ENCODE measurements at regions not wholly inside any gene's neighbourhood (a gene's known extent, or its start where the extent isn't known, plus 50 kb on each side); places are given as distances from the start of the nearest gene placed in this dataset.
A peak's percentile ranks its signal among the peaks of the same experiment; 100 is the strongest.

DNA sequence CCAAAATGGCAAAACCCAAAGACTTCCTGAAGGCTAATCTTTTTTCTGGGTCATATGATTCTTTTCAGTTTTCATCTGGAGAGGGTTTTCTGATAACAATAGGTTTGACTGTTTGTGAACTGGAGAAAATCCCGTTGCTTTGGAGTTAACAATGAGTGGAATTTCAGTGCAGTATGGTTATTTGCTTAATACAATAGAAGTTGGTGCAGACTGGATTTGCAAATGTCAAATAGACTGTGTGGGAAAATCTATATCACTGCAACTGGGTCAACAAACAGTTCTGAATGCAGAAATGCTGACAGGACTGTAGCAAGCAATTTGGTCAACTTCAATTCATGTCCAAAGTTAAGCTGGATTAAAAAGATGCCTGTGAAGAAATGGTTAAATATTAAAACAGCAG is 267.5 kb upstream of the ARGLU1 start:
- Histone ChIP-seq H3K4me3 (ENCODE audit: low read length) (no peak overlapping the region), H3K9me3 (ENCODE audit: control insufficient read depth, low read length) (peaks cover 9% of the 10 kb centered on the region), H3K9ac (ENCODE audit: extremely low read depth, low read length, poor library complexity, severe bottlenecking) (no peak overlapping the region), H3K4me1 (ENCODE audit: control insufficient read depth, insufficient read depth, low read length) (peaks cover 7% of the 10 kb centered on the region), H3K27me3 (ENCODE audit: control insufficient read depth, insufficient read depth, low read length, poor library complexity, severe bottlenecking) (no peaks in the 10 kb centered on the region), H3K27ac (ENCODE audit: low read depth, low read length) (peak overlapping the region; percentile 51), H3K36me3 (ENCODE audit: control insufficient read depth, insufficient read depth, low read length) (no peaks in the 10 kb centered on the region)
- H3K36me3 Mint-ChIP-seq (ENCODE audit: low read depth) = no peaks in the 10 kb centered on the region
- H3K4me3 Mint-ChIP-seq = no peak overlapping the region
- TF ChIP-seq, protein P1, sequence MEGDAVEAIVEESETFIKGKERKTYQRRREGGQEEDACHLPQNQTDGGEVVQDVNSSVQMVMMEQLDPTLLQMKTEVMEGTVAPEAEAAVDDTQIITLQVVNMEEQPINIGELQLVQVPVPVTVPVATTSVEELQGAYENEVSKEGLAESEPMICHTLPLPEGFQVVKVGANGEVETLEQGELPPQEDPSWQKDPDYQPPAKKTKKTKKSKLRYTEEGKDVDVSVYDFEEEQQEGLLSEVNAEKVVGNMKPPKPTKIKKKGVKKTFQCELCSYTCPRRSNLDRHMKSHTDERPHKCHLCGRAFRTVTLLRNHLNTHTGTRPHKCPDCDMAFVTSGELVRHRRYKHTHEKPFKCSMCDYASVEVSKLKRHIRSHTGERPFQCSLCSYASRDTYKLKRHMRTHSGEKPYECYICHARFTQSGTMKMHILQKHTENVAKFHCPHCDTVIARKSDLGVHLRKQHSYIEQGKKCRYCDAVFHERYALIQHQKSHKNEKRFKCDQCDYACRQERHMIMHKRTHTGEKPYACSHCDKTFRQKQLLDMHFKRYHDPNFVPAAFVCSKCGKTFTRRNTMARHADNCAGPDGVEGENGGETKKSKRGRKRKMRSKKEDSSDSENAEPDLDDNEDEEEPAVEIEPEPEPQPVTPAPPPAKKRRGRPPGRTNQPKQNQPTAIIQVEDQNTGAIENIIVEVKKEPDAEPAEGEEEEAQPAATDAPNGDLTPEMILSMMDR (conservative IDR thresholded peaks at IDR 0.05) = no peak
- 56 to 83% methylated on average over 1 of the region's 1 CpG for WGBS, 2 experiments (ENCODE audit: insufficient coverage in 1 of 2, insufficient read length in 1 of 2)
- no peak for DNase-seq
- H3K27ac Mint-ChIP-seq = no peak overlapping the region
- H3K27me3 Mint-ChIP-seq (ENCODE audit: insufficient read depth) = no peaks in the 10 kb centered on the region
- H3K4me1 Mint-ChIP-seq = peaks cover 5% of the 10 kb centered on the region
- peaks cover 15% of the 10 kb centered on the region for H3K9me3 Mint-ChIP-seq

DNA sequence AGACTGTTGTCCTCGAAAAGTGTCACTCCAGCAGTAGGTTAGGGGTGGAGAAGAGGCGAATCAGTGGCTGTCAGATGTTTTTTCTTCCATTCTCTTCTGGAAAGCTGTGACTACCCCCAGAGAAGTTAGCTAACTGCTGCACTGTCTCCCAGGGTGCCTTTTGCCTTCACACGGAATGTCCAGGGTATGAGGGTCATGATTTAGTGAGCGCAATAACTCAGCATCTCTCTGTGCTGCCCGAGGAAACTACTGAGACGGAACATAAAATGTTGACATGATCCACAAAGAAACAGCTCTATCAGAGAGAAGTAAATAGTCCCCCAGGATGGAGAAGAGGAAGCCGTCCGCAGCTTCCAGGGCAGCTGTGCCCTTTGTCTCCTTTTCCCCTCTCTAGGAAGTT is 254.0 kb upstream of the ARGLU1 start:
- no peaks in the 10 kb centered on the region for H3K27me3 ChIP-seq (ENCODE audit: control insufficient read depth, insufficient read depth, low read length, poor library complexity, severe bottlenecking)
- no peaks in the 10 kb centered on the region for H3K9me3 ChIP-seq (ENCODE audit: control insufficient read depth, low read length)
- H3K4me1 ChIP-seq (ENCODE audit: control insufficient read depth, insufficient read depth, low read length) = no peaks in the 10 kb centered on the region
- no peak overlapping the region for H3K4me3 ChIP-seq (ENCODE audit: low read length)
- H3K36me3 Mint-ChIP-seq (ENCODE audit: low read depth) = no peaks in the 10 kb centered on the region
- DNase-seq = no peak
- H3K9me3 Mint-ChIP-seq = no peaks in the 10 kb centered on the region
- no peak overlapping the region for H3K9ac ChIP-seq (ENCODE audit: extremely low read depth, low read length, poor library complexity, severe bottlenecking)
- 88 to 92% methylated on average over 4 to 8 of the region's 8 CpGs for WGBS, 2 experiments (ENCODE audit: insufficient coverage in 1 of 2, insufficient read length in 1 of 2)
- peaks cover 5% of the 10 kb centered on the region for H3K27me3 Mint-ChIP-seq (ENCODE audit: insufficient read depth)
- TF ChIP-seq, protein P1 (conservative IDR thresholded peaks at IDR 0.05) = no peak
- H3K27ac ChIP-seq (ENCODE audit: low read depth, low read length) = no peak overlapping the region
- no peak overlapping the region for H3K4me3 Mint-ChIP-seq
- peaks cover 14% of the 10 kb centered on the region for H3K4me1 Mint-ChIP-seq
- no peaks in the 10 kb centered on the region for H3K36me3 ChIP-seq (ENCODE audit: control insufficient read depth, insufficient read depth, low read length)
- no peak overlapping the region for H3K27ac Mint-ChIP-seq

DNA sequence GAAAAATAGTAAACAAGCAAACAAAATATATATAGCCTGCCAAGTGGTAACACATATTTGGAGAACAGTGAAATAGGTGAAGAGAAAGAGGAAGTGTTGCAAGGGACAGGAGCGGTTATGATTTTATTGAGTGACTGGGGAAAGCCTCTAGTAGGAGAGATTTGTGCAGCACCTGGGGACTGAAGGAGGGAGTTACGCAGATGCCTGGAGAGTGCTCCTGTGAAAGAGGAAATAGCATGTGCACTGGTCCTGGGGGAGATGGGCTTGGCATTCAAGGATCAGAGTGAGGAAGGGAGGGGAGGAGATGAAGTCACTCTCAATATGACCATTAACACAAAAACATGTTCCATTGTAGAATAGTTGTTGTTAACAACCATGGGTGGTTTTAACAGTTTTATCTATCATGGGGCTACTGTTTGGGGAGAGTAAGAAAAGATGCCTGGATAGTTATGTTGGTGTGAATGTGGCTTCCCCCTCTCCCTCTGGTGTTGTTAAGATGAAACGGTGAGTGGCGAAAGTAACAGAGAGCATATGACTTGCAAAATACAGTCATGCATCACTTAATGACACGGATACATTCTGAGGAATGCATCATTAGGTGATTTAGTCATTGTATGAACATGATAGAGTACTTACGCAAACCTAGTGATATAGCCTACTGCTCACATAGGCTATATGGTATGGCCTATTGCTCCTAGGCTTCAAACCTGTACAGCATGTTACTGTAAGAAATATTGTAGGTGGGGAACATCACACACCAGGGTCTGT is 251.7 kb upstream of the ARGLU1 start:
- Mint-ChIP-seq H3K36me3 (ENCODE audit: low read depth) (no peaks in the 10 kb centered on the region), H3K4me3 (no peak overlapping the region), H3K4me1 (peaks cover 26% of the 10 kb centered on the region), H3K27me3 (ENCODE audit: insufficient read depth) (peaks cover 5% of the 10 kb centered on the region), H3K9me3 (no peaks in the 10 kb centered on the region), H3K27ac (no peak overlapping the region)
- peaks cover 3% of the 10 kb centered on the region for H3K4me1 ChIP-seq (ENCODE audit: control insufficient read depth, insufficient read depth, low read length)
- 86 to 96% methylated on average over 3 to 6 of the region's 6 CpGs for WGBS, 2 experiments (ENCODE audit: insufficient coverage in 1 of 2, insufficient read length in 1 of 2)
- H3K36me3 ChIP-seq (ENCODE audit: control insufficient read depth, insufficient read depth, low read length) = no peaks in the 10 kb centered on the region
- H3K27ac ChIP-seq (ENCODE audit: low read depth, low read length) = no peak overlapping the region
- no peak overlapping the region for H3K9ac ChIP-seq (ENCODE audit: extremely low read depth, low read length, poor library complexity, severe bottlenecking)
- H3K27me3 ChIP-seq (ENCODE audit: control insufficient read depth, insufficient read depth, low read length, poor library complexity, severe bottlenecking) = no peaks in the 10 kb centered on the region
- no peaks in the 10 kb centered on the region for H3K9me3 ChIP-seq (ENCODE audit: control insufficient read depth, low read length)
- TF ChIP-seq, protein P1 (conservative IDR thresholded peaks at IDR 0.05) = no peak
- no peak for DNase-seq
- H3K4me3 ChIP-seq (ENCODE audit: low read length) = no peak overlapping the region
